IPS DF 4.7 (cell line): ENCODE measurements at regions not wholly inside any gene's neighbourhood (a gene's known extent, or its start where the extent isn't known, plus 50 kb on each side); places are given as distances from the start of the nearest gene placed in this dataset.

Source experiments
- DNase-seq: peaks from one replicate; pipeline ENCODE4 v3.0.0-alpha.2; 2013; ENCODE audit warnings: low spot score; ENCODE audit errors: extremely low read depth

DNA sequence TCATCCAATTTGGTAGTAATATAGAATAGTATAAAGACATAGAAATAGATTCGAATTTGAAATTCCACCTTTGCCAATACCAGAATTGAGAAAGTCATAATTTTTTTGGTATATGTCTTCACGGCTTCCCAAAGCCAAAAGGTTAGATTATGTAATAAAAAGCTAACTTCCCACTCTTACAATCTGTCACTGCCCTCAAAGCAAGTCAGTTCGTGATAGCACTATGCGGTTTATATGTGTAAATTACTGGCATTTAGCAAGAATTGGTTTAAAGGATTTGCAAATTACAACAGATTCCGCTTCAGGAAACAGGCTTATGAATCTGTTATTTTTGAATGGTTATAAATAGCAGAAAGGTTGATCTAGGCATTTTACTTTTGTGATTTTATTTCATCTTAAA lies 679.4 kb upstream of the ADGRL2 start:
- no peak for DNase-seq

GRCh38 chr1:81119319-81119718 lies 681.4 kb upstream of the ADGRL2 start:
- DNase-seq = no peak

DNA sequence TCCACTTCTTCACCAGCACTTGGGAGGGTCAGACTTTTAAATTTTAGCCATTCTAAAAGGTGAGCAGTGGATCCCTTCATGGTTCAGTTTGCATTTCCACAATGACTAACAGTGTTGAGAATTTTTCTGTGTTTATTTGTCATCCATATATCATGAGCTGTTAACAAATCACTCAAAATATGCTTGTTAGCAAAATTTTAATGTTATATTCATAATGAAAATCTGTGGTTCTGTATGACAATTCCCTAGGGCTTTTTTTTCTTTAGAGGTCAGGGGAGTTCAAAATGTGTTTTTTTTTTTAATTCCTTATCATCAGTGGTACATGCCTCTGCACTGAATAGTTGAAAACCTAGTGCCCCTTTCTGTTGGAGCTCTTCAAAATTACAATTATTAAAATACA lies 682.2 kb upstream of the ADGRL2 start:
- DNase-seq = no peak

DNA sequence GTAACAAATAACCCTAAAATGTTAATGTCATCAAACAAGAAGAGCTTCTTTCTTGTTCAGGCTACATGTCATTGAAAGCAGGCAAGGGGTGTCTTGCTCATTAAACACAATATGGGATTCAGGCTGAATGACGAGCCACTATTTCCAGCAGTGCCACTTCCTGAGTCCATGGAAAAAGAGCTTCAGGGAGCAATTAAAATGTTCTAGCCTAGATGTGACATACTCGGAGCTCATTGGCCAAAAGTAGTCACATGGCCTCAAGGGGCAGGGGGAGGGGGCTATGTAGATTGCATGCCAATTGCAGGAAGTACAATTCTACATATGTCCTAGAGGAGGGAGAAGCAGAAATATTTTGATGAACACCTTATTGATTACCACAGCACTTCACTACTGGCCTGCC lies 685.3 kb upstream of the ADGRL2 start:
- no peak for DNase-seq

GRCh38 chr1:81114191-81114590 lies 686.5 kb upstream of the ADGRL2 start:
- no peak for DNase-seq

GRCh38 chr1:81113688-81114087 lies 687.0 kb upstream of the ADGRL2 start:
- no peak for DNase-seq

- DNase-seq = no peak
Measured at GRCh38 chr1:81111818-81112217, 688.9 kb upstream of the ADGRL2 start.

GRCh38 chr1:81109038-81109437 lies 691.7 kb upstream of the ADGRL2 start:
- no peak for DNase-seq

- no peak for DNase-seq
Measured at GRCh38 chr1:81097860-81098259, 702.9 kb upstream of the ADGRL2 start.

DNA sequence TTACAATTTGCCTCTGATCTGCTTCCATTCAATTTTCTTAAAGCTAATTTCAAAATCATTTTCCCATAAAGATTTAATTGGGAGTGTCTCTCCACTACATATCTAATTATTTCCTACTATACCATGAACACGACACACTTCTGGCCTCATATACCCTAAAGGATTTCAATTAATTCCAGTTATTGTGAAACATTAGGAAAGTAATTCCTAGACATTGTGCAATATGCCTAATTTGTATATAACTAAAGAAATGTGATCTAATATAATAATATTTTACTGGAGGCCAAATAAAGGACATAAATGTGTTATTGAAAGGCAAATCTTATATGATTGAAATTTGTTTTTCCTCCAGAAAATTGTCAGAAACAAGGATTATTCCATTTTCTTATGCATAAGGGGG lies 727.2 kb upstream of the ADGRL2 start:
- DNase-seq = no peak

DNA sequence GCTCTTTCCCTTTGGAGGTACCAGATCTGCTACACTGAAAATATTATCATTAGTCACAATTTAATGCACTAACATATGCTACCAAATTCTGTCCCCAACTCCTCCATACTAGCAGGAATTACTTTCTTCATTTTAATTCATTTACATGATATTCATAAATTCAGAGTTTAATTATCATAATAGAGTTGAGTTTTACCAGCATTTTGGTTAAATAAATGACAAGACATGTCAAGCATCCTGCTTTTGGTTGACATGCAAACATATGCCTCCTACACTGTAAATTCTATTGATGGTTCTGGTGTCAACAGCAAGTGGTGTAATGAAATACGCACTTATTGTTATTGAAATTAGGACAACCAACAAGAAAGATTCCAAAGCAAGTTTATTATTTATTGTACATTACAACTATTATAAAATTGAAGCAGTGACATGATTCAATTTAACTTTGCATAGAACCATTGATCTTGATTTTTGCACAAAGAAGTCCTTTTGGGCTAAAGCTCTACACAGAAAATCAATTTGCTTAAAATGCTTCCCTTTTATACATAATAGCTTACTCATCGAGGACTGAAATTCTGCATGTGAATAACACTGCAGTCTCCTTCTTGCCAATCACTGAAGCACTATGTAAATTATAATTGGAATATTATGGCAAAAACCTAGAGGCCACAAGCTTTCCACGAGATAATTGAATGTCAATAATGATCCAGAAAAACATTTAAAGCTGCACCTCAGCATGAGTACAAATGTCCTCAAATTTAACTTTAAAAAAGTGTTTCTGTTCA lies 728.6 kb upstream of the ADGRL2 start:
- no peak for DNase-seq

GRCh38 chr1:81071072-81071858 lies 729.5 kb upstream of the ADGRL2 start:
- no peak for DNase-seq

- no peak for DNase-seq
Measured at GRCh38 chr1:81069856-81070255, 730.9 kb upstream of the ADGRL2 start.

GRCh38 chr1:81068726-81069125 lies 732.0 kb upstream of the ADGRL2 start:
- no peak for DNase-seq

GRCh38 chr1:81053826-81054225 lies 746.9 kb upstream of the ADGRL2 start:
- no peak for DNase-seq

DNA sequence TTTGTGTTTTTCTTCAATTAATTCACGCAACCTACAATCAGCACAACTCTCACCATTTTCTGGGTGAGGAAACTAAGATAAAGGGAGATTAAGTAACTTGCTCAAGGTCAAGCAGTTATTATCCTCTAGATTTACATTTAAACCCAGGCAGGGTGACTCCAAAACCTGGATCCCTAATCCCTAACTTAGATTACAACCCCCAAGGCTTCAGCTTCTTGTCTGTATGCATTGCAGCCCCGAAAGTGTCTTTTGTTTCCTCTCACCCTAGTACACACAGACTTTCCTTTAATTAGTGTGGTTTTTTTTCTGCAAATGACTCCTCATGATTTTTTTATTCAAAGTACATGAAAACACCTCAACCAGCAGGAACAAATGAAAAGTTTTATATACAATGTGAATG lies 748.6 kb upstream of the ADGRL2 start:
- DNase-seq = no peak

DNA sequence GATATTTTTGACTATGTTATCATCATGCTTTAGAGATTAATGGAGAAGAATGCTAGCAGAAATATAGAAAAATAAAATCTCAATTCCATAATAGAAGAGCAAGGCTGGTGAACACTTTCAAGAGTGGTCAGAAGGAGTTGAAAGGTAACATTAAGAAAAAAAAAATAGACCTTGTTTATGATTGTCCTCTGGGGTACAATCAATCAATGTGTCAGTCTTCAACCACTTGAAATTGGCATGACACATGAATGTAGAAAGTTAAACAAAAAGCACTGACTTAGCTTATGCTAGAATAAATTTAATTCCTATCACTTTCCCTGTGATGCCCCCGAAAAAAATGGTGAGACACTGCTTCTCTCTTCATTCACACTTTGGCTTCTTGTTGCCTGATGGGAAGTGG lies 750.3 kb upstream of the ADGRL2 start:
- DNase-seq = no peak

- DNase-seq = no peak
Measured at GRCh38 chr1:81044708-81045107, 756.0 kb upstream of the ADGRL2 start.

DNA sequence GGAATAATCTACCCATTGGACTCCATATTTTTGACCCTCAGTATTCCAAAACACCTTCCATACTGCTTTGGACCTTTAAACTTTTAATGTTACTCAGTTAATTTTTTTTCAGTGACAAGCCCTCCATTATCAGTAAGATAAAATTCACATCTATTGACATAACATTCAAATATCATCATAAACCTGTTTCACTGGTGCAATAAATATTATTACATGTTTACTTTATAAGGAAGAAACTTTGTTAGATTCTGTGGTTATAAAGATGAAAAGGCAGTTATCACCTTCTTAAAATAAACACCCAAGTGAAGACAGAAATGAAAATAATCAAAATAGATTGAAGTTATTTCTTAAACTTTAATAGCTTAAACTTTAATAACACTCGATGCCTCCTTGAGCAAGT lies 758.5 kb upstream of the ADGRL2 start:
- no peak for DNase-seq

GRCh38 chr1:81034291-81034690 lies 766.4 kb upstream of the ADGRL2 start:
- no peak for DNase-seq

GRCh38 chr1:81032973-81033425 lies 767.7 kb upstream of the ADGRL2 start:
- no peak for DNase-seq

- no peak for DNase-seq
Measured at GRCh38 chr1:81032374-81032773, 768.4 kb upstream of the ADGRL2 start.

- DNase-seq = no peak
Measured at GRCh38 chr1:81030441-81030840, 770.3 kb upstream of the ADGRL2 start.
